ENCODE measurements at regions not wholly inside any gene's neighbourhood (a gene's known extent, or its start where the extent isn't known, plus 50 kb on each side); places are given as distances from the start of the nearest gene placed in this dataset.
"Not testable (repeated sequence)": the region's sequence is repeated elsewhere in the genome, so short reads cannot be mapped to it uniquely, and the experiment has no call there.

DNA sequence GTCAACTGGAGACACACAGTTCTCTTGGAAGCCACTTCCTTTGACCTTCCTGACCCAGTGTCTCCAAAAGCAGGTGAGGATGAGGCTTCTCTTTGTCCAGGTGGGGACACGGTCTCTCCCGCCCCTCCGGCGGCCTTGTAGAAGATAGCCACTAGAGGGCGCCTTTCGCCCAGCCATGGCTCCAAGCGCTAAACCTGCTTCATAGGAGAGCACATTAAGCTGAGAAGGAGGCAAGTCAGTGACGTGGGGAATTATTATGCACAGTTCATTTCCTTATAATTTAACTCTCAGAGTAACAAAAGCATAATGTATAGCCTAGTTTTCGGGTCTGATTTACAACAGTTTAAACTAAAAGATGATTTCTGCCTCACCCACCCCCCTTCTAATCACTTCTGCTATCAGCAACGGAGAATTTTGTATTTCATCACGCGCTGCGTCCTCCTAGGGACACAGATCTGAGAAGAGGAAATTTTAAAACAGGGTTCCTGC lies 208.7 kb downstream of the ICOS start:
- DNase-seq = peak; percentile 62

DNA sequence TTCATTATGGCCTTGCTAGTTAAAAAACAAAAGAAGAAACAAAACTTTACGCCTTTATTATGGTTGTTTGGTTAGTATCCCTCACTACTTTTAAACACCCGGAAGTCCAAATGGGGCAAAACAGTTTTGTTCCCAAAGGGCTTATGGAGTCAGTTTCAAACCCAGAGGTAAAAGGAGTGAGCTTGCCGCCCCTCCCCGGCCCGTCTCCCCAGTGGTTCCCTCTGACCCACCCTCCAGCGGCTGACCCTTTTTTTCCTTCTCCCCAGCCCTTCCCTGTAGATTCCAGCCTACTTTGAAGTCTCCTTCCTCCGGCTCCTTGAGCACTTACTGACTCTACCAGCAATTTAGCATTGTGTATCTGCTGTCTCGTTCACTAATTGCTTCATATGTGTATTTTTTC lies 209.2 kb downstream of the ICOS start:
- no peak for DNase-seq

DNA sequence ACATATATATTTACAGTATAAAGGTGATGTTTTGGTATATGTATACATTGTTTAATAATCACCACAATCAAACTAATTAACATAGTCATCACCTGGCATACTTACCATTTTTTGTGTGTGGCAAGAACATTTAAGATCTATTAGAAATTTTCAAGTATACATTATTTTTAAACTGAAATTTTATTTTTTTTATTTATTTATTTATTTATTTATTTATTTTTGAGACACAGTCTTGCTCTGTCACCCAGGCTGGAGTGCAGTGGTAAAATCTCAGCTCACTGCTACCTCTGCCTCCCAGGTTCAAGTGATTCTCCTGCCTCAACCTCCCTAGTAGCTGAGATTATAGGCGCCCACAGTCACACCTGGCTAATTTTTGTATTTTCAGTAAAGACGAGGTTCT lies 210.5 kb downstream of the ICOS start:
- not testable (repeated sequence) for DNase-seq

DNA sequence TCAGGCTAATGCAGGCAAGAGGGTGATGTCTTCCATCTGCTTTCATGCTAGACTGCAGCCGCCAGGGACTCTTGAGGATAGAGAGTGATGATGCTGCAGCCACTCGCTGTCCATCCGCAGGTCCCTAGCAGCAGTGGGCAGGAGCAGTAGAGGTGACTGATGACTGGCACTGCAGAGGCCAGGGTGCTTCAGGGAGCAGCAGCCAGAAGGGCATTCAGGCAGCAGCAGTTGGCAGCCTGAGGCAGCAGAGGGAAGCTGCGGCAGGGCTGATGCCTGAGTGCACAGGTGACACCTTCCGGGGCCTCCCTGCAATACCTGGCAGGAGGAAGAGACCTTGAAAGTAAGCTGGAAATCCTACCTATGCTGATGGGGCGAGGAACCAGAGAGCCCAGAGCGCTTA lies 214.2 kb downstream of the ICOS start:
- no peak for DNase-seq

DNA sequence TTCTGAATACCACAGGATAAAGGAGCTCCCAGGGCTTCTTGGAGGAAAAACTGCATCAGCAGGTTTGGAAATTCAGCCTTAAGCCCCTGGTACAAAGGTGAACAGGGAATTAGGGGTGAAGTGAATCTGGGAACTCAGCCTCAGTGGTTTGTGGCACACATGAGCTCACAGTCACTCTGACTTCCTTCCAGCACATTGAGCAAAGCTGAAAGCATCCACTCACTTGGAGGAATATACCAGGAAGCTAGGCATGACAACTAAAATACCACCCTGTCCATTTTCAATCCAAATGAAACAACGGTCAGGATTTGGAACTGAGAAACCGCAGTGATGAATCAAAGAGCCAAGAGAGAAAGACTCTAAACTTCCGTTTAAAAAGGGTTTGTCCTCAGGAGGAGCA lies 216.1 kb downstream of the ICOS start:
- DNase-seq = no peak

DNA sequence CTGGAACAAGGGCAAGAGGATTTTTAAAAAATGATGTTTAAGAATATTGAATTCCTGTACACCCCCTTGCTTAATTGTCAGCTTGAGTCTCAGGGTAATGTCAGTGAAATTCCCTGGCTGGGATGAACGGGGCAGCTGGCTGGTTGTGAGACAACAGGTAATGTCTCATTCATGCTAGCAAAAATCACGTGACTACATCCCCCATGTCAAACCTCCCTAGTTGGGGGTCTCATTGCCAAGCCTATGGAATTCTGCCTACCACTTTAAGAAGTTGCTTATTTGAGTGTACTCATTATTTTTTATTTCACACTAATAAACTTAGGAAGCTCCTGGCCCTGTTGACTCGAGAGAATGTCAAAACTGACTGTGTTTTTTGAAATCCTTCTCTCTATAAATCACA lies 218.3 kb downstream of the ICOS start:
- DNase-seq = no peak

DNA sequence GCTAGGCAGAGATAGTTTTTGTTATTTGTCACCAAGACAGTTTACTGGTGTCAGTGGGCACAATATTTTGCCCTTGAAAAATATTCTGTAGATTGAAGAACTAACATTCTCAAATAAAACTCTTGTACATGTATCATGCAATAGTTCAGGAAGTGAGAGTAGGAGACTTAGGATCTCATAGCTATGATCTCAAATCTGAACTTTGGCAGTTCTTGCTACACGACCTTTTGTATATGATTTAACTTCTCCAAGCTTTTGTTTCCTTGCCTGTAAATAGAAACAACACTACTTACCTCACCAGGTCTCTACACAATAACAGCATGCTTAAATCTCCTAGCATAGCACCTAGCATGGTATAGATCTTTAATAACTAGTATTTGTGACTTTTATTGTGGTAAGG lies 219.9 kb downstream of the ICOS start:
- no peak for DNase-seq

DNA sequence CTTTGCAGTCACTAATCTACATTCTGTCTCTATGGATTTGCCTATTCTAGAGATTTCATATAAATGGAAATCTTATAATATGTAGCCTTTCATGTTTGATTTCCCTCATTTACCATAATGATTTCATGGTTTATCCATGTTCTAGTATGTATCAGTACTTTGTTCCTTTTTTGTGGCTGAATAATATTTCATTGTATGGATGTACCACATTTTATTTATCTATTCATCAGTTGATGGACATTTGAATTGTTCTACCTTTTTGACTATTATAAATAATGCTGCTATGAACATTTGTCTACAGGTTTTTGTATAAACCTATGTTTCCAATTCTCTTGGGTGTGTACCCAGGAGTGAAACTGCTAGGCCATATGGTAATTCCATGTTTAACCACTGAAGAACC lies 221.1 kb downstream of the ICOS start:
- no peak for DNase-seq

DNA sequence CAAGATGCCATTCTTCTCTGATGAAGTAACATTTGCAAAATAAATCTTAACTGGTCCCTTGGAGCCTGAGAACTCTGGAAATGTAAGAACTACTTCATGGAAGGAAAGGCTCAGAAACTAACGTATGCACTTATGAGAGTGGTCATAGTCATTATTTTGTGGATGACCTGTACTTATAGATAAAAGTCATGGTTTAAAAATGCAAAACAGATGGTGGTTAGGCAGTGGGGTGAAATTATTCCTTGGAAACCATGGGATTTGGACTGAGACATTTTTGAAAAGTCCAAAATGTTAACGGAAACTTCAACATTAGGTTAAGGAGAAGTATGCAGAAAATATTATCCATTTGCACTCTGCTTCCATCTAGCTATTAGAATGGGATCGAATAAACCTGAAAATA lies 223.0 kb downstream of the ICOS start:
- no peak for DNase-seq

DNA sequence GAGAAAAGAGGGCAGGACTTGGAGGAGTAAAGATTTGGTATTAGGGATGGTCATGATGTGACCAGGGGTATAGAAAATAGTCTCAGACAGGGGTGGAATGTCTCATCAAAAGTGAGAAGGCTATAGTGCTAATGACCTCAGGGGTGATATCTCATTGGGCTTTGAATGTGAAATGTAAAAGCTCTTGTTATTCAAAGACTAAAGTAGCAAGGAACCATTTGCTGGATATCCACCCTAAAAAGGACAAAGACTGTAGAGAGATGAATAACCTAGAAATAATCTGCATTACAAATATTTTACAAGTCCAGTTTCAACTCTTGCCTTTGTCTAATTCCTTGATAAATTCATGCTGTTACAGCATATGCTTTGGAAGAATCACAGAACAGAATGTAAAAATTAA lies 224.4 kb downstream of the ICOS start:
- no peak for DNase-seq

DNA sequence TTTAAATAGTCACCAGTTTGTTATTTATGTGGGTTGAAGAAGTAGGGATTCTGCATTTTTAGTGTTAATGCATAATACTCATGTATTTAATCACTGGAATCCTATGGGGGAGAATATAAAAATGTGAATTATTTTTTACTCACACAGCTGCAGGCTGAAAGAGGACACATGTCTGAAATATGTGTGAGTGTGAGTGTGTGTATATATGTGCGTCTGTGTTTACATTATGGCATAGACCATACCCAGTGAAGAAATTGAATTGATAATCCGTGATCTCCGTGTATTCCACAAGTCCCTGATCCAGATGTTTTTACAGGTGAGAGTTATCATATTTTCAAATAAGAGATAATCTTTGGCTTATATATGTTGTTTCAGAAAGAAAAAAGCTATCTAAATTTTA lies 225.3 kb downstream of the ICOS start:
- no peak for DNase-seq

DNA sequence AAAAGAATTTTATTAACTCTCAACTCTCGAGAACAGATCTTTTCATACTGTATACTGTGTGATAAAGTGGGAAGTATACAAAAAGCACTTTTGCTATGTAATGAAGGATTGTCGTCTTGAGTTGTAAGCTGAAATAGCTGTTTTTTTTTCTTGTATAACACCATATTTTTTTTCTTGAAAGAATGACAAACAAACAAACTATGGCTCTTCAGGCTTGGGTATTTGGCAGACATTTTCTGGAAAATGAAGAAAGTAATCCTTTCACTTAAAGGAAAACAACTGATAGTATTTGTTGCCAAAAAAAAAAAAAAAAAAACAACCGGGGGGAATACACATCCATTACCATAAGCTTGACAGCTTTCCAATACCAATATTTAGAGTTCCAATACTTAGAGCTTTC lies 230.4 kb downstream of the ICOS start:
- no peak for DNase-seq

DNA sequence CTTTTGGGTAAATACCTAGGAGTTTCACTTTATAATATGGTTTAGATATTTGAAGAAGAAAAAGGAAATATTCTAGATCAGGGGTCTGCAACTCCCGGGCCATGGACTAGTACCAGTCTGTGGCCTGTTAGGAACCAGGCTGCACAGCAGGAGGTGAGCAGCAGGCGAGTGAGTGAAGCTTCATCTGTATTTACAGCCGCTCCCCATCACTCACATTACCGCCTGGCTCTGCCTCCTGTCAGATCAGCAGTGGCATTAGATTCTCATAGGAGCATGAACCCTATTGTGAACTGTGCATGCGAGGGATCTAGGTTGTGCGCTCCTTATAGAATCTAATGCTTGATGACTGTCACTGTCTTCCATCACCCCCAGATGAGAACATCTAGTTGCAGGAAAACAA lies 231.1 kb downstream of the ICOS start:
- DNase-seq = not testable (repeated sequence)

DNA sequence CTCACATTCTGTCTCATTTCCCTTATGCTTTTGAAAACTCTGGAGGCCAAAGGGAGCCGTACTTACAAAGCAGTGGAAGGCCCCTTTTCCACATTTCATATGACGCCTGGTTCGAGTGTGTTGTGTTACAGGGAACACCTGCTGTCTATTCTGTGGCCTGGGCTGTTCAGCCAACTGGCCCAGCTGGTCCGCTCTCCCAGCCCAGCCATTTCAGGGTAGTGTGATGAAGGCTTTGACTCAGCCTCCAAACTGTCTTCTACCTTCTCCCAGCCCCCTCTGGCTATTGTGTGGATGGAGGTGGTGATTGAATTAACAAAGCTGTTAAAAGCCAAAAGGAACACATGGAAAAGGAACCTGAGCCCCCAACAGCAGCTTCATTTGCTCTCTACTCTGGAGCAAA lies 233.8 kb downstream of the ICOS start:
- no peak for DNase-seq

DNA sequence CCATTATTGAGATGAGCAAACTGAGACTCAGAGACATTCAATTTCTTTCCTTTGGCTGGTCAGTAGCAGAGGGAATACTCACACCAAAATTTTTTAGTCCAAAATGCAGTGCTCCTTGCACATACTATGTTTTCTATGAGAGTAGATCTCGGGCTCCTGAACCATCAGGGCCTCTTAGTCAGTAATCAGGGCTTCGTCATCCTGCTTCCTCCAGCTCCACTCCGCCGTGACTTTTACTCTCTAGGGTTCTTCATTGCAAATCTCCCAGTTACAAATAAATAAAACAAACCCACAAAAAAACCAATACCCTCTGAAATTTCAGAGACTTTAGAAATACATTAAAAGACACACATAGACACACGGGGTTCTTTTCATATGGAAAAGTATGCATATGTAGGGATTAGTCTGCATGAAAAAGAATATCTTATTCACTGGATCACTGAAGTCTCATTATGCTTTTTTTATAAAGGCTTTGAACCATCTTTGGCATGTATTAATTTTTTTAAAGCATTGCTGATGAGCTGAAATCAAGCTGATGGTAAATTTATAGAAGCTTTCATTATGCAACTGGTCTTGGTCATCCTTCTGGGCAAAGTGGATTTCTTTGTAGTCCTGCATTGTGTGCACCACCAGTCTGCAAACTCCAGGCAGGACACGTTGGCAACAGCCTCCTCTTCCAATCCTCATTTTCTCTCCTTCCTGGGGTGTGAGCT lies 235.0 kb downstream of the ICOS start:
- no peak for DNase-seq

DNA sequence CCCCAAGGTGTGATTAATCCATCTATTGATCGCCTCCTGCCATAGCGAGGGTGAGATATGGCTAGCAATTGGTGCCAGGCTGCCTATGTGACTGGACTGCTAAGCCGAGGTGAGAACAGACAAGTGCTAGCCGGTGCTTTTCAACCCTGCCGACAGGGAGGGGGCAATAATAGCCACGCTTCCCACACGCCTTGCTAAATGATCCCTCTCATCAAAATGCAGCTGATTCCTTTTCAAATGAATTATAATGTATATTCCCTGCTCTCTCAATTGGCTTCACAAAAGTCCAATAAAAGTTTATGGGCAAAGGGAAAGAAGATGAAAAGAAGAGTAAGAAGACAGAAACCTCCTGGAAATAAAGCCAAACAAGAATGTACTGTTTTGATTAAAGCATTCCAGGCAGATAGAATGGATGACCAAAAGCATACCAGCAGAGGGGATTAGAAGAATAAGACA lies 235.6 kb downstream of the ICOS start:
- no peak for DNase-seq

DNA sequence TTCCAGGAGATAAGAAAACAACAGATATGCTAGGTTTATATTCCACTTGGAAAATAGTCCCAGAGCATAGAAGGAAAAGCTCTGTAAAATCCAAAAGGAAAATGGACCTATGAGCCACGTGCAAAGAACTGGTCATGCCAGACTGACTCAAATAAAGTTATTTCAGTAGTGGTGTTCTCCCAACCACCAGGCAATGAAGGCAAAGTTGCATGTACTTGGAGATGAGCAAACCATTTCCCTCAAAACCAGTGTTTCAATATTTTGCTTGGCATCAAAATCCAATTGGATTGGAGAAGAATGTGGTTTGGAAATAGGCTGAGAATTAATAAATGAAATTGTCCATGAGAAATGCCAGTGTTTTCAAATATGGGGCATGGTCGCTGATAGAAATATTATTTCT lies 237.5 kb downstream of the ICOS start:
- DNase-seq = no peak

DNA sequence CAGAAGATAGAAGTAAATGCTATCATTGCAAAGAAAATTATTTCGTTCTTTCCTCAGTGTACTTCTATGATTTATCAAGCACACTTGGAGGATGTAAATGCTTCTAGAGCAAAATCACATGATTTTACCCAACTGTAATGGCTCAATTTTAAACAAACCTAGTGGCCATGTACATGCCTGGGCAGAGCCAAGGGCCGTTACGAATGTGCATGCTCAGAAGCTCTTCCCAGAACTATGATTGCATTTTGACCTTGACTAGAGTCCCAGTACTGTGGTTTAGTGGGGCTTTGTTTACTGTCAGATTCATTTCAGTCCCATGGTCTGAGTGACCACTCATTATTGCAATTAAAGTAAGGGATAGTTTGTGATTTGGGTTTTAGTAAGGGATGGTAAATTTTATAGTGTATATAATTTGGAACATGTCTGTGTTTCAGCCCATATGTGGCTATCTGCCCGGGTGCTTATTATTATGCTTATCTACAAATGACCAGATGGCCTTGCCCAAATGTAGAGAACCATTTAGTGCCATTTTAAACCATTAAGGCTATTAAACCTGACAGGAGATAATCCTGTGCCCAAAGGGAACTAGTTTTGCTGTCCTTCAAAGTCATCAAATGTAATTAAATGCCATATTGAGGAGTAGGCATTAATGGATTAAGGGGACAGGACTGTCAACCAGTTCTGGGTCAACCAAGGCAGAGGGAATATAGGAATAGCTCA lies 239.1 kb downstream of the ICOS start:
- DNase-seq = no peak

DNA sequence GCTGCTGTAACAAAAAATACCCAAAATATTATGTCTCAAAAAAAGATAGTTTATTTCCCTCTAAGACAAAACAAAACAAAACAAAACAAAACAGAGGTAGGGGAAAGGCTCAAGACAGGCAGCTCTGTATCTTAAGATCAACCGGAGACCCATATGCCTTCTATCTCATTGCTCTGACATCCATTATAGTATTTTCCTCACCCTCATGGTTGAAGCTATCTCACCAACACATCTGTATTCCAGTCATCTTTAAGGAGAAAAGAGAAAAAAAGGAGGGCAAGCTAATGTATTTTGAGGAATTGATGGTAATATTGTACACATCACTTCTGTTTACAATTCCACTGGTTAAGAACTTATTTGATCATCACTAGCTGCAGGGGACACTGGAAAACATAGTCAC lies 239.7 kb downstream of the ICOS start:
- DNase-seq = no peak

DNA sequence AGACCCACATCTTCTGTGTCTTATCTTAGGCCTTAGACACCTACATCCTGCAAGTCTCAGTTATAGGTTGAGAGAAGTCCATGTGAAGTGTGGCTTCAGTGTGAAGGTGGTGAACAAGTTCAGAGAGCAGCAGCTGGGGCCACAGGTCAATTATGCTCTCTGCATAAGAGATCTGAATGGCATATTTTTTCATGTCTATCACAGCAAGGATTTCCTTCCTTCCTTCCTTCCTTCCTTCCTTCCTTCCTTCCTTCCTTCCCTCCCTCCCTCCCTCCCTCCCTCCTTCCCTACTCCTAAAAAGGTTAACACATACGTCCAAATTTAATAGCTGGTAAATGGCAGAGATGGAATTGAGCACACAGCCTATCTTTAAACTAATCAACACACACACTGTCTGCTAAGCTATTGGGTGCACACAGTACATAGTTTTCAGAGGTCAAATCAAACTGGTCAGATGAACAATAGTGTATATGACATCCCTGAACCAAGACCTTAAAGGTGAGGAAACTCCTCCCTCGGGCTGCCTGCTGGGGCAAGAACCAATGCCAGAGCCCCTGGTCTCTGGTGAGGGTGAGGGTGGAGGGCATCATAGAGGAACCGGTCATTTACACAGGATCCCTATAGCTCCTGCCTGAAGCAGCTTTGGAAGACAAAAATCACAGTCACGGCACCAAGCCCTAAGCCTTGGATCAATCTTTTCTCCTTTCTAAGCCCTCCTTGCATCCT lies 240.9 kb downstream of the ICOS start:
- no peak for DNase-seq

DNA sequence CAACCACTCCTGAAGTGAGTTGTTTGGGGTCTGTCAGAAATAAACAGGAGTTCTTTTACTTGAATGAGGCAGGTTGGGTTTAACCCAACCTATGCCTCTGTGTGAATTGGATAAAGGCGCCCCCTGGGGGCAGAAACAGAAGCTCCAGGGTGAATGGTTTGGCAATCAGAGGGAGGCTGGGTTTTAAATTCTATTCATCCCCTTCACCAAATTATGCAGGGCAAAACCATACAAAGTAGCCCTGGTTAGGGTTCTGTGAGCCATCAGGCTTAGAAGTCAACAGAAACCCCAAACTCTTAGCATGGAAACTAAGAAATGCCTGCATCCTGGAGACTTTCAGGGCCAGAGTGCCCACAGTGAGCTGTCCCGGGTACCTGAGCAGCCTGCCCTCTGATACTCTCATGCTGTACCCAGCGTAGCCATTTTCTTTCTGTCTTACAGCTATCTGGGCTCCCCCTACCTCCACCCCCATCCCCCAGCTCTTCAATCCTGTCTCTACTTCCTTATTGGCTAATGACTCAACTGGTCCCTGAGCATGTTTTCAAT lies 241.5 kb downstream of the ICOS start:
- peak; percentile 22 for DNase-seq

DNA sequence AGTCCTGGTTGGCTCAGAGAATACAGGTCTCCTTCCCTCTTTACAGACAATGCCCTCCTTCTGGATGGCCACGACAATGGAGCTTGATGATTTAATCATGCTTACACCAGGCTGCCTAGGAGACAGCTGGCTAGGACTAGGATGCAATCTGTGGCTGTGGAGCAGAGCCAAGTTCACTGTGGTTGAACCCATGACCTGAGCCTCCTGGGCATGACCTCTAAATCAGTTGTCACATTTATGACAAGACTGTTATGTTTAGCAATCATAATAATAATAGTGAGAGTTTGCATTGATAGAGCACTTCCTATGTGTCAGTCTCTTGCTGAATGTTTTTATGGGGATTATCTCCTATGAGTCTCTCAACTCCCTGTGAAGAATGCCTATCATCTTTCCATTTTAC lies 244.1 kb downstream of the ICOS start:
- no peak for DNase-seq

DNA sequence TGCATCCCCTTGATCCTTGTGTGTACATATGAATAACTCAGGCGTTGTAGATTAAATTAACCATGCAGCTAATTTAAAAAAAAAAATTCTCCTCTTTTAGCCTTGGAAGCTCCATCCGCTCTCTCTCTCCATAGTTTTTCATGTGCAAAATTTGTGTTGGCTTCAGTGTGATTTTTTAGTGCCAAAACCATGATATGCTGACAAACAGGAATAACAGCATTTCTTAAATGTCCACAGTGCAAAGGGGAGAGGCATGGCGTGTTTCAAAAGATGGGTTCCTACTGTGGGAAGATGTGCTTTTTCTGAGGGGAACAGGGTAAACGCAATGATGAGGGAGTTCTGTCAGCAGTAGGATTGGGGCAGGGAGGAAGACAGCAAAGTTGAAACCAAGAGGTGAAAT lies 247.0 kb downstream of the ICOS start:
- no peak for DNase-seq

DNA sequence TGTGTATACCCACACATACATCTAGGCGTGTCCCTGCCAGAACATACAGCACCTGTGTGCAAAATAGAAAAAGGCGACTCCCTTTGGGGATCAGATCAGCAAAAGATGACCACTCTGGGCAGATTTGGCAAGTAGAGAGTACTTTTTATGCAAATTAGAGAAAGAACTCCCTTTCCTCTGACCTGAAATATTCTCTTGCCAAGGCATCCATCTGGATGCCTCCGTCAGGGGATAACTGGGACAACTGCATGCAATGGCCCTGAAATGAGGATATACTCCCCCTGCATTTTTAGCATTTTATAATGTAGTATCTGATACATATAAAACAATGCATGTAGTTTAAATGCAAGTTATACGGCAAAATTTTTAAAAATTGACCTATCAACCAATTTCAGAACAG lies 247.7 kb downstream of the ICOS start:
- no peak for DNase-seq

Data from EL (cell line).